ENCODE measurements at regions not wholly inside any gene's neighbourhood (a gene's known extent, or its start where the extent isn't known, plus 50 kb on each side); places are given as distances from the start of the nearest gene placed in this dataset.

DNA sequence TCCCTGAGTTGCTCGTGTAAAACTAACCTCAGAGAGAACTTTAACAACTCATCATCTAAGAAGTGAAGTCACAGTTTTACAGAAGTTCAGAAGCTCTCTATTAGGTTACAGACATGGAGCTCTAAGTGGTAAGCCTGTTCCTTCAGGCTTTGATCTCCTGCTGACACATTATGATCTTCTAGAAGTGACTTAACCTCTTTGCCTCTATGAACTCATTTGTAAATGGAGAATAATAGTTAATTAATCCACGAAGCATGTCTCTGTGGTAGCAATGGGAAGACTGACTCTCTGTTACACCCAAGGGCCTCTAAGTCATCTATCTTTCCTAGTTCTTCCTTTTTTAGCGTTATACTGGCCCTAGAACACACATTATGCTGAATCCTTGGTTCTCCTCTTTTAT, 157.9 kb upstream of the NRIP1 start:
- no peak for DNase-seq (ENCODE audit: extremely low read depth in 1 of 11, low read depth in 9 of 11, low spot score in 4 of 11)

DNA sequence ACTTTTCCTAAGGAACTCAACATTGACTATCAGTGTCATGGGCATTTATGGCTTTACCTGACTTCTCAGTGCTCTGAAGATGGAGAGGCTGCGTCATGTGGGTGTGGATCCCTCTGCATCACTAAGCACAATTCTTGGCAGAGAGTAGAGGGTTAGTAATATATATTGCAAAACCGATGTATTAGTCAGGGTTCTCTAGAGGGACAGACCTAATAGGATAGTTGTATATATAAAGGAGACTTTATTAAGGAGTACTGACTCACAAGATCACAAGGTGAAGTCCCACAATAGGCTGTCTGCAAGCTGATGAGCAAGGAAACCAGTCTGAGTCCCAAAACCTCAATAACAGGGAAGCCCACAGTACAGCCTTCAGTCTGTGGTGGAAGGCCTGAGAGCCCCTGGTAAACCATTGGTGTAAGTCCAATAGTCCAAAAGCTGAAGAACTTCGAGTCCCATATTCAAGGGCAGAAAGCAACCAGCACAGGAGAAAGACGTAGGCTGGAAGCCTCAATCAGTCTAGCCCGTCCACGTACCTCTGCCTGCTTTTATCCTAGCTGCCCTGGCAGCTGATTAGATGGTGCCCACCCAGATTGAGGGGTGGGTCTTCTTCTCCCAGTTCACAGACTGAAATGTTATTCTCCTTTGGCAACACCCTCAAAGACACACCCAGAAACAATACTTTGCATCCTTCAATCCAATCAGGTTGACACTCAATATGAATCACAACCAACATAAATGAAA, 159.7 kb upstream of the NRIP1 start:
- no peak for DNase-seq (ENCODE audit: extremely low read depth in 1 of 11, low read depth in 9 of 11, low spot score in 4 of 11)

DNA sequence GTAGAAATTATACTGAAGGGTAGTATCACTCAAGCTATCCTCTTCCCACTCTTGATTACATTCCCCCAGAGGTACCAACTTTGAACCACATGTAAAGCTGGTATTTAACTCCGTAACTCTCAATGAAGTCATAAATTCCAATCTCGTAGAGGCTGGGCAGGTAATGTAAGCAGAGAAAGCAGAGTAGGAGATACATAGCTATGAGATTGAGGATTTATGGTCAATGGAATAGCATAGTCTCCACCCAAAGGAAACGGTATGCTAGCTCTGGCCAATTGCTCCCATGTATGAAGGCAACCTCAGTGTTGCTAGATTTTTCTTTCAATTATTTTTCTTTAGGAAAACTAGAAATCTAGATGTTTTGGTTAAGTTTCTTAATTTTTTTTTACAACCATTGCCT, 163.1 kb upstream of the NRIP1 start:
- no peak for DNase-seq (ENCODE audit: extremely low read depth in 1 of 11, low read depth in 9 of 11, low spot score in 4 of 11)

DNA sequence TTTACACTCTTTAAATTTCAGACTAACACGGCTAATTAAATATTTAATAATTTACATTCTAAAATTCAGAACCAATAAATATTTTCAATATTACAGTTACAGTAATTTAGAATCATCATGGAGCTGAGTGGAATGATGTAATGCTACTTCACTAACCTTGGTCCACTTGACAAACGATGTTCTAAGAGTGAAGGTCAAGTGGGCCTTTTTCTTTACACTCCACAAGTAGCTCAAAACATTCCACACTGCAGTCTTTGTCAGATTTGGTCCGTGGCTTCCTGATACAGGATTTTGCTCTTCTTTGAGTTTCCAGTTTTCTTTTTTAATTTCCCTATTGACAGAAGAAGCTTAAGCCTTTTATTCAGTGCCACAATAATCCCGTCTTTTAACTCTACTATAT, 164.6 kb upstream of the NRIP1 start:
- no peak for DNase-seq (ENCODE audit: extremely low read depth in 1 of 11, low read depth in 9 of 11, low spot score in 4 of 11)

DNA sequence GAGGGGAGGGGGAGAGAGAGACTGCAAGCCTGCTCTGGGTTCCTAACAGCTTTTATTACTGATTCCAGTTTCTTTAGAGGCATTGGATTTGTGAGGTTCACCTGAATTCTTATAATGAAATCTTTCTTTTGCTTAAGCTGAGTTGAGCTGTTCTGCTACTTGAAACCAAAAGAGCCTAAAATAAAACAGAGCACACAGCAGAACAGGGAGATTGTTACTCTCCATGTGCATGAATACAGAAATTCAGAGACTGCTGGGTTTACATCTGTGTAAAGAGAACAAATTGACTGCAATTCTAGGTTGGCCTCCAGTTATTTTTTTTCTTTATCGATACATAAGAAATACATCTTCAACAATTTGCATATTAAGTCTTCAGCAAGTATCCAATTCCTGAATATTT, 168.8 kb upstream of the NRIP1 start:
- DNase-seq (ENCODE audit: extremely low read depth in 1 of 11, low read depth in 9 of 11, low spot score in 4 of 11): no peak

DNA sequence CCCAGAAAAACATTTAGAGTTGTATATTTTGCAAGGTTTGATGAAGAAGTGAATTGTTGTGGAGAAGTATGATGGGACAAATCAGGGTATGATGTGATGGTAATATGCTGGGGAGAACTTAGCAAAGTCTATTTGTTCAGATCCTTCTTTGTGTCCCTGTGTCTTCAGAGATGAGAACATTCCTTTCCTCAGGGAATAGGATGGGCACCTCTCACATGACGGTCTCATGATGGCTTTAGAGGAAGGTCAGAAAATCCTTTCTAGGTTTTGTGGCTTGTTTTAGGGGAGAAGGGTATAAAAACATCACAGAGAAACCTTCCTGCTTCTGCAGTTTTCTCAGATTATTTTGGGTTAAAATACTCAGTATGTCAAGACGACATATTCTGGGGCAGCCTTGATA, 171.3 kb upstream of the NRIP1 start:
- no peak for DNase-seq (ENCODE audit: extremely low read depth in 1 of 11, low read depth in 9 of 11, low spot score in 4 of 11)

DNA sequence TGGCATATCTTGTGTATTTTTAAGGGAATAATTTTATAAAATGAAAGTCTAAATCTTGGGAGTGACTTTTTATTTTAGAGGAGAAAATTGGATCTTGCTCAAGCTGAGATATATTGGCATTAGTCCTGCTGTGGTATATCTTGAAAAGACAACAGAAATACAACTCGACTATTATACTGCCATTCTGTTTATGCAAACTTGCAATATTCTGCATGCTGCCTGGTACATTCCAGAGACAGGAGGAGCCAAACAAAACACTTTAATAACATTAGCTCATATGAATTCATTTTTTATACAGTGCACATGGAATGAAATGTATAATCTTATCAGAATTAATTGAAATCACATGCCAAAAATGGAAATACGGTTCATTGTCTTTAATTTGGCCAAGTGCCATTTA, 176.0 kb upstream of the NRIP1 start:
- no peak for DNase-seq (ENCODE audit: extremely low read depth in 1 of 11, low read depth in 9 of 11, low spot score in 4 of 11)

DNA sequence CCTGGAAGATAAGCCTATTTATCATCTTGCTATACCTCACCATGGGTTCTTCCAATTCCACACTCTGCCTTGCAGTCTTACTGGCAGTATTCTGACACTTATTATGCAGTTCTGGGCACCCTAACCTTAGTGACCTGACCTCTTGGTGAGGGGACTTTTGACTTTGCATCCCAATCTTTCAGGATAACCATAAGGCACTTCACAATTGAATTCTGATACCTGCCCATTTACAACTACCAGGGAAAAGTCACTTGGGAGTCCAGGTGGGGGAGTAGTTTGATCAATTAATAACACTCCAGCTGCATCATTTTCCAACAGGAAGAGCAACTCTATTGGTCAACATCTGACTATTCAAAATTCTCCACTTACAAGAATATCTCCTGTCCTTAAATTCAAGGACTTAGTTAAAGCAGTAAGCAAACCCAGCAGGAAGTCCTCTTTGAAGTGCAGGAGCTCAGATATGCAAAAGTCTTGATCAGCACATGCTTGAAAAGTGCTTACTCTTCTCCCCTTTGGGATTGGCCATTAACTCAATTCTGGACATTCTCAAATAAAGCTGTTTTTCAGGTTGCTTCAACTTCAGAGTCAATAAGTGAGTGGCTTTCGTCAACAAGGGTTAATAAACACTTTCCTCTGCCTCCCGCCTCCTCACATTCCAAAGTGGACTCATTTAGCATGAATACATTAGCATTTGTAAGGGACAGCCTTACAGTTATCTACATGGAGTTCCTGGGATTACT, 177.4 kb upstream of the NRIP1 start:
- DNase-seq (ENCODE audit: extremely low read depth in 1 of 11, low read depth in 9 of 11, low spot score in 4 of 11): peak in 1 of 11 donors; percentile 33

DNA sequence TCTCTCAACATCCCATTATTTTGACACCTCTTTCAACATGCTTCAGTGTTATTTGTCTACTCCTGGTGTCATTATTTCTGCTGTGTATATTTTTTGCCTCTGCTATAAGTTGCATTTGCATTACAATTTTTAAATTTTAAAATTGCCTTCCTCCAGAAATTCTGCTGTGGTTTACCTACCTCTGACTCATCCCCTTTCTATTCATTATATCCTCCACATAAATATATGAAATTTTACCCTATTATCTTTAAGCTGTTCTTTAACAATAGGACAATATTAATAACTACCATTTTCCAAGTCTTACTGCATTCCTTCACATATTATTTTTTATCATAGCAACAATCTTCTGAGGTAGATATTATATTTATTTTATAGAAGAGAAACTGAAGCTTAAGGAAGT, 178.1 kb upstream of the NRIP1 start:
- no peak for DNase-seq (ENCODE audit: extremely low read depth in 1 of 11, low read depth in 9 of 11, low spot score in 4 of 11)

DNA sequence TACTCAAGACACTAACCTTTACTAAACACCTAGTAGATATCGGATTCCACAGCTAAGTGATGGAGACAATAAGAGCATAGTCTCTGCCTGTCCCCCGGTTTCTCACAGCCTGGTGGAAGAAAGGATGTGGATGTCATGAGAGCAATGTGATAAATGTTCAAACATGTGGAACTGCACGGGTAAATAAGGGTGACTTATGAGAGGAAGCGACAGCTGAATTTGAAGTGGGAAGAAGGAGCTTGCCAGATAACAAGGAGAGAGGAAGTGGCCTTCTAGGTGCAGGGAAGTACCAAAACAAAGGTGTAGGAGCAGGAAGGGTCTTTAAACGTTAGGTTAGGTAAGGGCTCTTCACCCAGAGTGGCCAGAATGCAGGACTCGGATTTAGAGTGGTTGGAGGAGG, 178.6 kb upstream of the NRIP1 start:
- DNase-seq (ENCODE audit: extremely low read depth in 1 of 11, low read depth in 9 of 11, low spot score in 4 of 11): no peak

DNA sequence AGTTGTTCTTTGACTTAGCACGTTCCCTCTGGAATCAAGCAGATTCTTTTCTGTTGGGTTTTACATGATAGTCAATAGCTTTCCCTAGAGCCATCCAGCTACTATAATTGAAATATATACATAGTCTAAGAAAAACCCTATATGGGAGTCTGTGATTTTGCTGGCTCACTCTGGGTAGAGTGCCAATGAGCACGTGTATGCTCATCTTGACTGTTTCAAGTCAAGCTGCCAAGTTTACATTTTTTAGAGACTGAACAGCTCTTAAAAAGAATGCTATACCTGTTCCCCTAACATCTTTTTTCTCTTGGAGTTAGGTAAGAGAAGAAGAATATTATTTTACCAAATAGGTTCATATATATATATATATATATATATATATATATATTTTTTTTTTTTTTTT, 182.8 kb upstream of the NRIP1 start:
- no peak for DNase-seq (ENCODE audit: extremely low read depth in 1 of 11, low read depth in 9 of 11, low spot score in 4 of 11)

DNA sequence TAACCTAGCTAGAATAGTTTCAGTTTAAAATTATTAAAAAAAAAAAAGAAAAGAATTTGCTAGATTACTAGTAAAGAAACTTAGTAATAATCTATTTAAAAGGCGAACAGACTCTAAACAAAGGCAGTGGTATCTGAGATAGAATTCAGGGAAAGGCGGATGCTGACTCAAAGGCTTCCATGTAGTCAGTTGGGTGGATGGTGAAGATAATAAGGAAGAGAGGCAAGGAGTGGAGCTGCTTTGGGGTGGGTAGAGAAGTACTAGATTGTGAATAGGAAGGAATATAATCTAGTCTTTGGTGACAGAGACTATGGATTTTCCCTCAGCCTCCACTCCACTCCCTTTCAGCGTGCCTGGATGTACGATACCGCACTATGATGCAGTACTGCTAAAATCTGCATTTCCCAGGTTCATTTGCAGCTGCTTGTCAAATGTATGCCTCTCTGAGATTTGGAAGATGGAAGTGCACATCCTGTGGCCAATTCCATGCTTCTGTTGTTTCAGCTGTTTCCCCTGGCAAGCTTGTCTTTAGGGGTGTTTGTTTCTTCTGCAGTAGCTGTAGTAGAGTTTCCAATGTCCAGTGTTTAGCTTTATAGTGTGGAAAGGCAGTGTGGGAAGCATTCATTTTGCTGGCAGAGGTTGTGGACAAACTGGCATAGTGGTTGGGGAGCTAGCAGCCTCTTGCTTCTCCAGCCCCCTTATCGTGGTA, 184.6 kb upstream of the NRIP1 start:
- DNase-seq (ENCODE audit: extremely low read depth in 1 of 11, low read depth in 9 of 11, low spot score in 4 of 11): no peak

DNA sequence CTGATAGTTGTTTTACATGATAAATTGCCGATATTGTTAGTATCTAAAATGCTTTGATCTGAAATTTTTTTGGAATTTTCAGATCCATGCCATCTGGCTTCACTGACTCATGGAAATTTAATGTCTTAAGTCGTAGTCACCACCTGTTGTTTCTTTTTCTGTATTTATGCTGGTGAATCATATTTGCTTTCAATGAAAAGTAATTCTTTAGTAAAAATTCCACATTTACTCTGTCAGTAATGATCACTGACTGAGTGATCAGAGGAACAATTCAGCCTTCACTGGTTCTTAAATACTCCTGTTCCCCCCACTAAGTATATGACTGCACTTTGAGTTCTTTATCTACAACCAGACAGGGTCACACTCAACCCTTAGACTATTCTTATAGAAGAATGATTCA, 185.6 kb upstream of the NRIP1 start:
- DNase-seq (ENCODE audit: extremely low read depth in 1 of 11, low read depth in 9 of 11, low spot score in 4 of 11): no peak

DNA sequence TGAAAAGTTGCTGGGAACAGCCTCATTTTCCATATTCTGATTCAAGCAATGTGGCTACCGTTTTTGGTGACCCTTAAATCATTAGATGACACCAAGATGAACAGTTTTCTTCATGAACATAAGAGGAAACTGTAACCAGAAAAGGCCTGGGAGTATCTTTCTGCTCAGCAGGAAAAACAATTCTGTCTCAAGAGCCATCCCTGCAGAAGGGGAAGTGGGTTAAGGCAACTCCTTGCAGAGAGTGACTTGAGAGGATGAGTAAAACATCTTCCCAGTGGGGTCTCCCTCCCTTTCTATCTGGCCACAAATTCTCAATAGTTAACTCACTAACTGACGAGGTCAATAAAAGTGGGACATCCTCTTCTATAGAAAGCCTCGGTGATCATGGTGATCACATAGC, 187.6 kb upstream of the NRIP1 start:
- no peak for DNase-seq (ENCODE audit: extremely low read depth in 1 of 11, low read depth in 9 of 11, low spot score in 4 of 11)

DNA sequence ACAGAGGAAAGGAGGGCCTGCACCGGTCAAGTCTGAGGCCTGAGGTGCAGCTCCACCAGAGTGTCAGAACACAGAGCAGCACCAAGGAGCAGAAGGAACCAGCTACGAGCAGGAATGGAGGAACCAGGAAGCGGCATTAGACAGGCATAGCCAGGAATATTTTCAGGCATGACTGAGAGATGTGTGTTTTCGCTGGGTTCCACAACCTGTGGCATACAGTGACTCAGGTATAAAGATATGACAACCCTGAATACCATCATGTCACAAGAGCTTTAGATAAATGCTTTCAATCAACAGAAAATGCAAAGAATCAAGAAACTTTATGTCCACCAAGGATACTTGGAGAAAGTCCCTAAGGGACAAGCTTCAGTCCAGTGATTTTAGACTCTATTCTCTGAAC, 189.3 kb upstream of the NRIP1 start:
- DNase-seq (ENCODE audit: extremely low read depth in 1 of 11, low read depth in 9 of 11, low spot score in 4 of 11): no peak

DNA sequence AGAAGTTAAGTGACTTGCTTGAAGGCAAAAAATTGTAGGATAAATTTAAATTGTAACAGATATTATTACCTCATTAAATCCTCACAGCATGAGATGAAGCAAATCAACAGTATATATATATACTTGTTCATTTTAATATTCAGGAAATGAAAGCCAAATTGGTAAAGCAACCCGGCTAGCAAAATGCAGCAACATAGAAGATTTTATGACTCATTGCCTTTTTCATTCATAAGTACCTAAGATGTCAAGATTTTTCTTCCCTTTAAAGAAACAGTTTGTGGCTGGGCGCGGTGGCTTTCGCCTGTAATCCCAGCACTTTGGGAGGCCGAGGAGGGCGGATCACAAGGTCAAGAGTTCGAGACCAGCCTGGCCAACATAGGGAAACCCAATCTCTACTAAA, 190.5 kb upstream of the NRIP1 start:
- no peak for DNase-seq (ENCODE audit: extremely low read depth in 1 of 11, low read depth in 9 of 11, low spot score in 4 of 11)

DNA sequence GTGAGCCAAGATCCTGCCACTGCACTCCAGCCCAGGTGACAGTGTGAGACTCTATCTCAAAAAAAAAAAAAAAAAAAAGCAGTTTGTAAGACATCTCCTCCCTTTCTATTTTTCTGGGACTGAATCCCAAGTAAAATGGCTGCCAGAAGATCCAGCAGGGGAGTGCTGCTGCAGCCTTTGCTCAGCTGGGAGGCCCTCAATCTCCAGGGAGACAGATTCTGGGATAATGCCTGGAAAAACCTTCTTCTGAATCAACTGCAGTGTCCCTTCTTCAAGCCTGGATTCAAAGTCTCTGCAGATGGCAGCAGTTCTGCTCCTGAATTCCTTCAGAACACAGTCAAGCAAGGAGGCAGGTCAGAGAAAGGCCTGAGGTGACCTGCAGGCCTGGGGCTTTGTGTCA, 191.0 kb upstream of the NRIP1 start:
- no peak for DNase-seq (ENCODE audit: extremely low read depth in 1 of 11, low read depth in 9 of 11, low spot score in 4 of 11)

DNA sequence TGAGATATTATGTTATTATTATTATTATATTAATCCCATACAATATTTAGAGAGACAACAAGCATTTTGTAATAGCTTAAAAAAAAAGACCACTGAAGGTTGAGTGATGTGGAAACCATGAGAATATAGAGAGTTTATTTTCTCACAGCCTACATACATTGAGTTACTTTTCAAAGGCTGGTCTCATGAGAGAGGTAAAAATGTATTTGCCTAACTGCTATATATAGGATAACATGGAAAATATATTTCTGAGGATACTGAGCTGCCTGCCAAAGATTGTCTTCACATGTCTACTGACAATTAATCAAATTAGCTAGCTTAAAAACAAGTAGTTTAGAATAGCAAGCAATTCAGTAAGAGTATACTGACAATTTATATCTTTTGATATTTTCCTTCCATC, 192.2 kb upstream of the NRIP1 start:
- no peak for DNase-seq (ENCODE audit: extremely low read depth in 1 of 11, low read depth in 9 of 11, low spot score in 4 of 11)

DNA sequence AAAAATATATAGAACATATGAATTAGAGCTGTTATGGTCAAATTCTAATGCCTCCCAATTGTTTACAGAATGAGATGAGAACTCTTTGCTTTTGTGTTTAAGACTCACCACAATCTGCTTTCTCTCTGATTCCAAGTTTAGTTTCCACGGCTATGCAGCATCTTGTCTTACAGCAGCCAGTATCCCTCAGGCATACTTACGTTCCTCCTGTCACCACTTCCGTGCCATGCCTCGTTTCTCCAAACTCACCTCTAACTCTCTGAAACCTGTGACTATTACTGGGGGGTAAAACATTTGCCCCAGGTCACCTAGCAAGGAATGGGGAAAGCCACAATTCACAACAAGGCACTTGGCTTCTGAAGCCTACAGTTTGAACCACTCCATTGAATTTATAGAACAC, 192.8 kb upstream of the NRIP1 start:
- DNase-seq (ENCODE audit: extremely low read depth in 1 of 11, low read depth in 9 of 11, low spot score in 4 of 11): no peak

DNA sequence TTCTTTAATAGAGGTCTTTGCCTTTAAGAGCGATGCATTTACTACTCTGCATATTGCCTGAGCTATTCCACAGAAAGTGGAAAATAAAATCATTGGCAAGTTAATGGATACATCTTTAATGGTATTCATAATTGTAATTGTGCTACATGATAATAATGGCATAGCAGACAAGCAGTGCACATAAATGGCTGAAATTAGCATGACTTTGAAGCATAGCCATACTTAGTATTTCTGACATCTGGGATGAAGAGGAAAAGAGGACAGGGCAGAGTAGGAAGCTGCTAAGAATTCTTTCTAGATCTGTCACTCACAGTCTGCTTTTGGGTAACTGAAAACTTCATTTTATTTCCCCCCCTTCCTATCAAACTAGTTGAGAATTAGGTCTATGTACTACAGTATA, 195.0 kb upstream of the NRIP1 start:
- no peak for DNase-seq (ENCODE audit: extremely low read depth in 1 of 11, low read depth in 9 of 11, low spot score in 4 of 11)

All from renal cortex interstitium (tissue), 11 donors.